WTC11 (cell line): ENCODE measurements at regions not wholly inside any gene's neighbourhood (a gene's known extent, or its start where the extent isn't known, plus 50 kb on each side); places are given as distances from the start of the nearest gene placed in this dataset.

ENCODE experiments used
- ATAC-seq: fragments of 200-7000 bp; cut with Tn5 transposase; 2 replicates; pipeline ENCODE4 v1.10.0; 2021; ENCODE audit warnings: mild to moderate bottlenecking, moderate library complexity
- CTCF ChIA-PET: fragments of 300-600 bp; sonication (Branson Sonifier 250); formaldehyde crosslinking; loops from one replicate; lab custom pipeline; 2021; ENCODE audit warnings: antibody characterized with exemption; lab: Charles Lee
- POLR2A ChIA-PET: fragments of 350-600 bp; sonication (Branson Sonifier 250); formaldehyde crosslinking; loops from one replicate; lab custom pipeline; 2021; ENCODE audit warnings: antibody characterized with exemption; lab: Charles Lee
- DNase-seq: peaks from one replicate; pipeline ENCODE4 v3.0.0; 2021; ENCODE audit warnings: low spot score
- H3K27ac Mint-ChIP-seq: 2 replicates; pipeline ENCODE4 v1.8.0; 2021; ENCODE audit warnings: mixed read lengths
- H3K27me3 Mint-ChIP-seq: 2 replicates; pipeline ENCODE4 v1.8.0; 2021; ENCODE audit warnings: low read depth, mild to moderate bottlenecking, moderate library complexity, mixed read lengths
- H3K36me3 Mint-ChIP-seq: 2 replicates; pipeline ENCODE4 v1.8.0; 2021; ENCODE audit warnings: mixed read lengths
- H3K4me1 Mint-ChIP-seq: 2 replicates; pipeline ENCODE4 v1.8.0; 2022; ENCODE audit warnings: mixed read lengths
- H3K4me3 Mint-ChIP-seq: 2 replicates; pipeline ENCODE4 v1.8.0; 2021; ENCODE audit warnings: mild to moderate bottlenecking, moderate library complexity, mixed read lengths
- H3K9me3 Mint-ChIP-seq: 2 replicates; pipeline ENCODE4 v1.8.0; 2021; ENCODE audit warnings: mixed read lengths
- ATF2 ChIP-seq: sonication (generic); formaldehyde crosslinking; IDR thresholded peaks from 2 replicates; pipeline ENCODE4 v1.8.1; 2022; ENCODE audit warnings: low read depth, missing genetic modification reagents, borderline replicate concordance
- ATF3 ChIP-seq: sonication (generic); formaldehyde crosslinking; conservative IDR thresholded peaks from 2 replicates; pipeline ENCODE4 v1.8.1; 2022; ENCODE audit warnings: mild to moderate bottlenecking, missing genetic modification reagents
- CBFB ChIP-seq: sonication (generic); formaldehyde crosslinking; IDR thresholded peaks from 2 replicates; pipeline ENCODE4 v1.8.1; 2022; ENCODE audit warnings: mild to moderate bottlenecking, low read depth, missing genetic modification reagents
- CDX4 ChIP-seq: fragments of 250-450 bp; sonication (Bioruptor Pico); IDR thresholded peaks from 2 replicates; pipeline ENCODE4 v1.9.0; 2021; ENCODE audit warnings: moderate library complexity, mild to moderate bottlenecking, inconsistent platforms, borderline replicate concordance
- EMX1 ChIP-seq: fragments of 250-450 bp; sonication (Bioruptor Pico); IDR thresholded peaks from 2 replicates; pipeline ENCODE4 v1.8.0; 2021; ENCODE audit warnings: mild to moderate bottlenecking
- GABPB1 ChIP-seq: sonication (generic); formaldehyde crosslinking; IDR thresholded peaks from 2 replicates; pipeline ENCODE4 v1.8.1; 2023; ENCODE audit warnings: mild to moderate bottlenecking, missing genetic modification reagents
- HMGA2 ChIP-seq: fragments of 250-450 bp; sonication (Bioruptor Pico); IDR thresholded peaks from 2 replicates; pipeline ENCODE4 v1.4.0; 2021; ENCODE audit warnings: mild to moderate bottlenecking, moderate library complexity
- HMGXB4 ChIP-seq: sonication (generic); formaldehyde crosslinking; IDR thresholded peaks from 2 replicates; pipeline ENCODE4 v1.8.1; 2023; ENCODE audit warnings: mild to moderate bottlenecking, moderate library complexity, missing genetic modification reagents
- IRF2 ChIP-seq: sonication (generic); formaldehyde crosslinking; IDR thresholded peaks from 2 replicates; pipeline ENCODE4 v1.8.0; 2022; ENCODE audit warnings: low read depth, missing genetic modification reagents, borderline replicate concordance
- NFATC4 ChIP-seq: fragments of 250-450 bp; sonication (Bioruptor Pico); IDR thresholded peaks from 2 replicates; pipeline ENCODE4 v1.9.0; 2021; ENCODE audit warnings: mild to moderate bottlenecking
- NR3C1 ChIP-seq: sonication (generic); formaldehyde crosslinking; conservative IDR thresholded peaks from 2 replicates; pipeline ENCODE4 v1.8.1; 2023; ENCODE audit warnings: low read depth, mild to moderate bottlenecking, missing genetic modification reagents
- PREB ChIP-seq: sonication (generic); formaldehyde crosslinking; IDR thresholded peaks from 2 replicates; pipeline ENCODE4 v1.8.1; 2022; ENCODE audit warnings: mild to moderate bottlenecking, missing genetic modification reagents, moderate library complexity, borderline replicate concordance
- PRRX2 ChIP-seq: fragments of 250-450 bp; sonication (Bioruptor Pico); IDR thresholded peaks from 2 replicates; pipeline ENCODE4 v1.8.0; 2021; ENCODE audit warnings: mild to moderate bottlenecking
- RELA ChIP-seq: sonication (generic); formaldehyde crosslinking; IDR thresholded peaks from 2 replicates; pipeline ENCODE4 v1.8.1; 2022; ENCODE audit warnings: missing genetic modification reagents, mild to moderate bottlenecking, borderline replicate concordance
- TEAD1 ChIP-seq: sonication (generic); formaldehyde crosslinking; IDR thresholded peaks from 2 replicates; pipeline ENCODE4 v1.8.0; 2022; ENCODE audit warnings: mild to moderate bottlenecking, missing genetic modification reagents
- ZBTB21 ChIP-seq: sonication (generic); formaldehyde crosslinking; IDR thresholded peaks from 2 replicates; pipeline ENCODE4 v1.8.1; 2023; ENCODE audit warnings: mild to moderate bottlenecking, missing genetic modification reagents, borderline replicate concordance
- ZBTB43 ChIP-seq: sonication (generic); formaldehyde crosslinking; IDR thresholded peaks from 2 replicates; pipeline ENCODE4 v1.8.1; 2023; ENCODE audit warnings: mild to moderate bottlenecking, missing genetic modification reagents
- ZNF219 ChIP-seq: sonication (generic); formaldehyde crosslinking; IDR thresholded peaks from 2 replicates; pipeline ENCODE4 v1.8.0; 2023; ENCODE audit warnings: missing genetic modification reagents, mild to moderate bottlenecking, borderline replicate concordance
- TF ChIP-seq, protein P1 (sequence below): sonication (generic); formaldehyde crosslinking; IDR thresholded peaks from 2 replicates; pipeline ENCODE4 v1.8.1; 2023; ENCODE audit warnings: mild to moderate bottlenecking, missing genetic modification reagents, moderate library complexity
- TF ChIP-seq, protein P2 (sequence below): sonication (generic); formaldehyde crosslinking; IDR thresholded peaks from 2 replicates; pipeline ENCODE4 v1.8.1; 2022; ENCODE audit warnings: missing genetic modification reagents, borderline replicate concordance
- TF ChIP-seq, protein P3 (sequence below): sonication (generic); formaldehyde crosslinking; IDR thresholded peaks from 2 replicates; pipeline ENCODE4 v1.8.1; 2023; ENCODE audit warnings: mild to moderate bottlenecking, missing genetic modification reagents
- TF ChIP-seq, protein P4 (sequence below): fragments of 250-450 bp; sonication (Bioruptor Pico); conservative IDR thresholded peaks from 2 replicates; pipeline ENCODE4 v1.9.0; 2021; ENCODE audit warnings: mild to moderate bottlenecking

DNA sequence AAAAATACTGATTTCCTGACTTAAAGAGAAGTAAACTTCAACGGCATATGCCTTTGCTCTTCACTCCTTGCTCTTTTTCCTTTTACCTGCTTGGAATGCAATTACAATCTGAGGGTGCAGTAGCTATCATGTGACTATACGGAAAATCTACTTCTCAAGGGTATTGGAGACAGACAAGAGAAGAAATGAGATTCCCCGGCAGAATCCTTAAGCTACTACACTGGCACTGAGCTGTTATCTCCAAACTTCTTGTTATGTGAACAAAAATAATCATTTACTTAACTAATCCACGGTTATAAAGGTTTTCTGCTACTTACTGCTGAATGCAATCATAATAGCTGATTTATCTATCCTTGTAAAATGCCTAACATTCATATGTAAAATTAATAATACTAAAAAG lies 118.0 kb upstream of the IFNG-AS1 start:
- ChIA-PET POLR2A (no interaction called here), CTCF (no interaction called here)
- peaks cover 24% of the 10 kb centered on the region for H3K9me3 Mint-ChIP-seq
- peaks cover 21% of the 10 kb centered on the region for H3K4me1 Mint-ChIP-seq
- no peaks in the 10 kb centered on the region for H3K27me3 Mint-ChIP-seq
- no peak for TF ChIP-seq ATF3 (CRISPR knock-in tag)
- TF ChIP-seq PRRX2 (CRISPR knock-in tag) = no peak
- TF ChIP-seq, protein P1, sequence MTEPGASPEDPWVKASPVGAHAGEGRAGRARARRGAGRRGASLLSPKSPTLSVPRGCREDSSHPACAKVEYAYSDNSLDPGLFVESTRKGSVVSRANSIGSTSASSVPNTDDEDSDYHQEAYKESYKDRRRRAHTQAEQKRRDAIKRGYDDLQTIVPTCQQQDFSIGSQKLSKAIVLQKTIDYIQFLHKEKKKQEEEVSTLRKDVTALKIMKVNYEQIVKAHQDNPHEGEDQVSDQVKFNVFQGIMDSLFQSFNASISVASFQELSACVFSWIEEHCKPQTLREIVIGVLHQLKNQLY (CRISPR knock-in tag) = no peak
- TF ChIP-seq NFATC4 (CRISPR knock-in tag) = no peak
- TF ChIP-seq ZBTB21 = no peak
- ATAC-seq = no peak
- peaks cover 8% of the 10 kb centered on the region for H3K36me3 Mint-ChIP-seq
- no peak overlapping the region for H3K4me3 Mint-ChIP-seq
- DNase-seq = no peak
- no peak overlapping the region for H3K27ac Mint-ChIP-seq

GRCh38 chr12:67873355-67873754 lies 115.9 kb upstream of the IFNG-AS1 start:
- H3K4me3 Mint-ChIP-seq = no peak overlapping the region
- no peak for TF ChIP-seq EMX1
- no peak for TF ChIP-seq CDX4 (CRISPR knock-in tag)
- TF ChIP-seq PRRX2 (CRISPR knock-in tag) = no peak
- TF ChIP-seq ATF2 = no peak
- no peak for TF ChIP-seq RELA (CRISPR knock-in tag)
- no peak for TF ChIP-seq ZBTB43
- TF ChIP-seq, protein P2, sequence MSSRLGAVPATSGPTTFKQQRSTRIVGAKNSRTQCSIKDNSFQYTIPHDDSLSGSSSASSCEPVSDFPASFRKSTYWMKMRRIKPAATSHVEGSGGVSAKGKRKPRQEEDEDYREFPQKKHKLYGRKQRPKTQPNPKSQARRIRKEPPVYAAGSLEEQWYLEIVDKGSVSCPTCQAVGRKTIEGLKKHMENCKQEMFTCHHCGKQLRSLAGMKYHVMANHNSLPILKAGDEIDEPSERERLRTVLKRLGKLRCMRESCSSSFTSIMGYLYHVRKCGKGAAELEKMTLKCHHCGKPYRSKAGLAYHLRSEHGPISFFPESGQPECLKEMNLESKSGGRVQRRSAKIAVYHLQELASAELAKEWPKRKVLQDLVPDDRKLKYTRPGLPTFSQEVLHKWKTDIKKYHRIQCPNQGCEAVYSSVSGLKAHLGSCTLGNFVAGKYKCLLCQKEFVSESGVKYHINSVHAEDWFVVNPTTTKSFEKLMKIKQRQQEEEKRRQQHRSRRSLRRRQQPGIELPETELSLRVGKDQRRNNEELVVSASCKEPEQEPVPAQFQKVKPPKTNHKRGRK = no peak
- TF ChIP-seq ZNF219 (CRISPR knock-in tag) = no peak
- TF ChIP-seq CBFB (CRISPR knock-in tag) = no peak
- TF ChIP-seq TEAD1 = no peak
- TF ChIP-seq HMGXB4 = no peak
- TF ChIP-seq, protein P3, sequence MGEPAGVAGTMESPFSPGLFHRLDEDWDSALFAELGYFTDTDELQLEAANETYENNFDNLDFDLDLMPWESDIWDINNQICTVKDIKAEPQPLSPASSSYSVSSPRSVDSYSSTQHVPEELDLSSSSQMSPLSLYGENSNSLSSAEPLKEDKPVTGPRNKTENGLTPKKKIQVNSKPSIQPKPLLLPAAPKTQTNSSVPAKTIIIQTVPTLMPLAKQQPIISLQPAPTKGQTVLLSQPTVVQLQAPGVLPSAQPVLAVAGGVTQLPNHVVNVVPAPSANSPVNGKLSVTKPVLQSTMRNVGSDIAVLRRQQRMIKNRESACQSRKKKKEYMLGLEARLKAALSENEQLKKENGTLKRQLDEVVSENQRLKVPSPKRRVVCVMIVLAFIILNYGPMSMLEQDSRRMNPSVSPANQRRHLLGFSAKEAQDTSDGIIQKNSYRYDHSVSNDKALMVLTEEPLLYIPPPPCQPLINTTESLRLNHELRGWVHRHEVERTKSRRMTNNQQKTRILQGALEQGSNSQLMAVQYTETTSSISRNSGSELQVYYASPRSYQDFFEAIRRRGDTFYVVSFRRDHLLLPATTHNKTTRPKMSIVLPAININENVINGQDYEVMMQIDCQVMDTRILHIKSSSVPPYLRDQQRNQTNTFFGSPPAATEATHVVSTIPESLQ = no peak
- TF ChIP-seq, protein P4, sequence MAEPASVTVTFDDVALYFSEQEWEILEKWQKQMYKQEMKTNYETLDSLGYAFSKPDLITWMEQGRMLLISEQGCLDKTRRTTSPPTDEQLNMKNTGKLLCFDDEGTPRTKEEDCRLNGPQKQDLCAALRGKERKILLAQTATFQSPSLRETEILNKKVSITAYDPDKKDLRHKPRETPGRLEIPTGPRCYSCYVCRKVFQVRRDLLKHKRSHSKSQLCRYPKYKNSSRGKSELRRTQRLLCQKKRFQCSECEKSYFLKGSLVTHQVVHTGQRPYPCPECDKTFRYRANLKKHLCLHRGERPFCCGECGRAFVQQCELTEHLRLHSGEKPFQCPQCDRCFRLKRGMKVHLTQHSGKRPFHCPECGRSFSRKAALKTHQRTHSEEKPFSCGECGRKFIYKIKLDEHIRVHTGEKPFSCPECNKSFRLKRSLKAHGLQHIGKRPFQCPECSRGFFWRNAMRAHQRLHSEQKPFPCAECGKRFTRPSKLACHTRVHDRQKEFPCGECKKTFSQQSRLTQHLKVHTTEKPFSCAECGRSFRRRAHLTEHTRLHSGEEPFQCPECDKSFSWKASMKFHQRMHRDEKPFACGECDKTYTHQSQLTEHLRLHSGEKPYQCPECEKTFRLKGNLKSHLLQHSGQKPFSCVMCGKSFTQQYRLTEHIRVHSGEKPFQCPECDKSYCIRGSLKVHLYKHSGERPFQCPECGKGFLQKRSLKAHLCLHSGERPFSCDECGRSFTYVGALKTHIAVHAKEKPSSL (CRISPR knock-in tag) = no peak
- no peak for TF ChIP-seq PREB (CRISPR knock-in tag)
- no peak for TF ChIP-seq HMGA2 (CRISPR knock-in tag)
- TF ChIP-seq GABPB1 (CRISPR knock-in tag) = no peak
- no peak for TF ChIP-seq NR3C1 (CRISPR knock-in tag)
- no peak for TF ChIP-seq IRF2 (CRISPR knock-in tag)
- H3K36me3 Mint-ChIP-seq = peaks cover 8% of the 10 kb centered on the region
- ChIA-PET CTCF (no interaction called here), POLR2A (interaction anchor here (0.6 kb wide), 1 partner anchor 295 kb away, joined by 3 read pairs; no protein-coding TSS in a partner anchor)
- H3K27ac Mint-ChIP-seq = no peak overlapping the region
- DNase-seq (no peak), ATAC-seq (no peak)
- no peaks in the 10 kb centered on the region for H3K27me3 Mint-ChIP-seq
- peaks cover 17% of the 10 kb centered on the region for H3K9me3 Mint-ChIP-seq
- peaks cover 28% of the 10 kb centered on the region for H3K4me1 Mint-ChIP-seq
